ENCODE measurements at regions not wholly inside any gene's neighbourhood (a gene's known extent, or its start where the extent isn't known, plus 50 kb on each side); places are given as distances from the start of the nearest gene placed in this dataset.
"Not testable (repeated sequence)": the region's sequence is repeated elsewhere in the genome, so short reads cannot be mapped to it uniquely, and the experiment has no call there.

GRCh38 chr21:20276954-20277353 lies 721.3 kb upstream of the NCAM2 start:
- DNase-seq: peak; percentile 38
- Histone ChIP-seq H3K79me2 (ENCODE audit: low read length) (no peaks in the 10 kb centered on the region), H3K36me3 (replicated peaks; ENCODE audit: insufficient read depth, low read length) (no peaks in the 10 kb centered on the region), H3K9me3 (replicated peaks; ENCODE audit: insufficient read depth, low read length) (no peaks in the 10 kb centered on the region), H3K27ac (ENCODE audit: low read length) (peak overlapping the region; percentile 20; the same call in 1 of the 2 replicates), H3K9me2 (replicated peaks; ENCODE audit: insufficient read depth, low read length) (no peaks in the 10 kb centered on the region), H3K4me3 (ENCODE audit: low read length) (no peak overlapping the region), H3K27me3 (replicated peaks; ENCODE audit: insufficient read depth, low read length) (no peaks in the 10 kb centered on the region), H2AFZ (ENCODE audit: low read length) (no peak overlapping the region), H3K4me1 (ENCODE audit: low read length) (no peaks in the 10 kb centered on the region), H4K20me1 (ENCODE audit: insufficient read depth, low read length) (no peaks in the 10 kb centered on the region), H3F3A (ENCODE audit: insufficient read depth, low read length) (no peaks in the 10 kb centered on the region; the same call in 1 of the 2 replicates), H3K9ac (ENCODE audit: low read length) (no peak overlapping the region), H3K4me2 (ENCODE audit: low read depth, low read length) (no peak overlapping the region)
- no peak for TF ChIP-seq EZH2 (optimal IDR thresholded peaks at IDR 0.05; ENCODE audit: low read depth, low read length)
- no peak for TF ChIP-seq EZH2phosphoT487 (IDR thresholded peaks at IDR 0.05; ENCODE audit: low read length)
- no peak for TF ChIP-seq CTCF (IDR thresholded peaks at IDR 0.05; ENCODE audit: low read length)

GRCh38 chr21:20283836-20284235 lies 714.4 kb upstream of the NCAM2 start:
- H3K79me2 ChIP-seq (ENCODE audit: low read length): no peaks in the 10 kb centered on the region
- no peak overlapping the region for H2AFZ ChIP-seq (ENCODE audit: low read length)
- H3K9me3 ChIP-seq (replicated peaks; ENCODE audit: insufficient read depth, low read length): no peaks in the 10 kb centered on the region

DNA sequence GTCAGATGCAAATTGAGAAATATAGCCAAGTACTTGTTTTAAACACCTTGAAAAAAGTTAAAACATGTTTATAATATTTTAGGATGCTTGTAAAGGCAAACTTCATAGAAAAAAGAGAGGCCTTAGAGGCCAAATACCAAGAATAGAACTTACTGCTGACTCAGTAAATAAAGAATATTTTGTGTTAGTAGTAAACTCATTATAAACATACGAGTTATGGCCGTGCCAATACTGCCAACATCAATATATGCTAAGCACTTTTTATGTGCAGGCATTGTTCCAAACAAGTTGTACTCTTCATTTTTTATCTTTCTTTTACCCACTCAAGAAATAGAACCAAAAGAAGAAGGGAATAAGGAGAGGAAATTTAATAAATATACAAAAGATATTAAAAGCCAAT lies 705.9 kb upstream of the NCAM2 start:
- no peak for DNase-seq
- H3K79me2 ChIP-seq (ENCODE audit: low read length): no peaks in the 10 kb centered on the region

More at GRCh38 chr21:20283836-20284235, 714.4 kb upstream of the NCAM2 start:
- H3K36me3 ChIP-seq (replicated peaks; ENCODE audit: insufficient read depth, low read length): no peaks in the 10 kb centered on the region
- no peak for TF ChIP-seq EZH2phosphoT487 (IDR thresholded peaks at IDR 0.05; ENCODE audit: low read length)
- no peak for TF ChIP-seq EZH2 (optimal IDR thresholded peaks at IDR 0.05; ENCODE audit: low read depth, low read length)
- TF ChIP-seq CTCF (IDR thresholded peaks at IDR 0.05; ENCODE audit: low read length): no peak
- H3K4me2 ChIP-seq (ENCODE audit: low read depth, low read length): no peak overlapping the region
- no peak for DNase-seq
- H3K4me3 ChIP-seq (ENCODE audit: low read length): no peak overlapping the region
- no peaks in the 10 kb centered on the region for H4K20me1 ChIP-seq (ENCODE audit: insufficient read depth, low read length)
- H3K9me2 ChIP-seq (replicated peaks; ENCODE audit: insufficient read depth, low read length): no peaks in the 10 kb centered on the region
- no peaks in the 10 kb centered on the region for H3F3A ChIP-seq (ENCODE audit: insufficient read depth, low read length)
- no peak overlapping the region for H3K27ac ChIP-seq (ENCODE audit: low read length)
- H3K9ac ChIP-seq (ENCODE audit: low read length): no peak overlapping the region
- H3K4me1 ChIP-seq (ENCODE audit: low read length): no peaks in the 10 kb centered on the region
- H3K27me3 ChIP-seq (replicated peaks; ENCODE audit: insufficient read depth, low read length): no peaks in the 10 kb centered on the region

DNA sequence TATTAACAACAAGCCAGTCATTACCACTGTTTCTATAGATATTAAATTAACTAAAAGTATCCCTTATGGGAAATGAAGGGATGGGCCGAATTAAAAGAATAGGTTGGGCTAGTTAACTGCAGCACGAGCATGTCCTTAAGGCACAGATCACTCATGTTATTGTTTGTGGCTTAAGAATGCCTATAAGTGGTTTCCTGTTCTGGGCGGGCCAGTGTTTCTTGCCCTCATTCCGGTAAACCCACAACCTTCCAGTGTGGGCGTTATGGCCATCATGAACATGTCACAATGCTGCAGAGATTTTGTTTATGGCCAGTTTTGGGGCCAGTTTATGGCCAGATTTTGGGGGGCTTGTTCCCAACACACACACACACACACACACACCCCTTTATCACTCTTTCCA lies 705.4 kb upstream of the NCAM2 start:
- peak; percentile 12 for DNase-seq
- H3K4me3 ChIP-seq (ENCODE audit: low read length): not testable (repeated sequence)

More for the DNA sequence above, 705.9 kb upstream of the NCAM2 start:
- H3K9me2 ChIP-seq (replicated peaks; ENCODE audit: insufficient read depth, low read length): no peaks in the 10 kb centered on the region
- H3K9me3 ChIP-seq (replicated peaks; ENCODE audit: insufficient read depth, low read length): no peaks in the 10 kb centered on the region
- H3K27me3 ChIP-seq (replicated peaks; ENCODE audit: insufficient read depth, low read length): no peaks in the 10 kb centered on the region
- H3K27ac ChIP-seq (ENCODE audit: low read length): no peak overlapping the region
- H2AFZ ChIP-seq (ENCODE audit: low read length): no peak overlapping the region
- TF ChIP-seq EZH2phosphoT487 (IDR thresholded peaks at IDR 0.05; ENCODE audit: low read length) (no peak), CTCF (IDR thresholded peaks at IDR 0.05; ENCODE audit: low read length) (no peak), EZH2 (optimal IDR thresholded peaks at IDR 0.05; ENCODE audit: low read depth, low read length) (no peak)
- no peak overlapping the region for H3K9ac ChIP-seq (ENCODE audit: low read length)
- no peaks in the 10 kb centered on the region for H3F3A ChIP-seq (ENCODE audit: insufficient read depth, low read length)
- H3K4me3 ChIP-seq (ENCODE audit: low read length): no peak overlapping the region
- no peak overlapping the region for H3K4me2 ChIP-seq (ENCODE audit: low read depth, low read length)
- H3K4me1 ChIP-seq (ENCODE audit: low read length): no peaks in the 10 kb centered on the region
- H4K20me1 ChIP-seq (ENCODE audit: insufficient read depth, low read length): no peaks in the 10 kb centered on the region
- no peaks in the 10 kb centered on the region for H3K36me3 ChIP-seq (replicated peaks; ENCODE audit: insufficient read depth, low read length)

More for the DNA sequence above, 705.4 kb upstream of the NCAM2 start:
- not testable (repeated sequence) for H3K79me2 ChIP-seq (ENCODE audit: low read length); H3K9me2 ChIP-seq (replicated peaks; ENCODE audit: insufficient read depth, low read length); H3K9ac ChIP-seq (ENCODE audit: low read length); H4K20me1 ChIP-seq (ENCODE audit: insufficient read depth, low read length); H3K36me3 ChIP-seq (replicated peaks; ENCODE audit: insufficient read depth, low read length); H3F3A ChIP-seq (ENCODE audit: insufficient read depth, low read length); H3K27ac ChIP-seq (ENCODE audit: low read length); H3K4me1 ChIP-seq (ENCODE audit: low read length); H3K4me2 ChIP-seq (ENCODE audit: low read depth, low read length); H3K9me3 ChIP-seq (replicated peaks; ENCODE audit: insufficient read depth, low read length); H3K27me3 ChIP-seq (replicated peaks; ENCODE audit: insufficient read depth, low read length); H2AFZ ChIP-seq (ENCODE audit: low read length)

Measured in MM.1S (cell line).